Stimulated activated CD4-positive, alpha-beta T cell treated with anti-CD3 and anti-CD28 coated beads, Interleukin-4, amount 100 ng/mL, for 24 hours (primary cell): ENCODE measurements at regions not wholly inside any gene's neighbourhood (a gene's known extent, or its start where the extent isn't known, plus 50 kb on each side); places are given as distances from the start of the nearest gene placed in this dataset.
A peak's percentile ranks its signal among the peaks of the same experiment; 100 is the strongest.
"Not testable (repeated sequence)": the region's sequence is repeated elsewhere in the genome, so short reads cannot be mapped to it uniquely, and the experiment has no call there.

Source experiments
- DNase-seq: peaks from one replicate; pipeline ENCODE4 v3.0.0-alpha.2; 2020

- no peak for DNase-seq
These were observed 64.8 kb upstream of the TBC1D3K start for GRCh38 chr17:37859451-37859850.

- DNase-seq = not testable (repeated sequence)
These were observed 65.8 kb upstream of the TBC1D3K start for GRCh38 chr17:37858391-37858790.

- no peak for DNase-seq
These were observed 68.0 kb upstream of the TBC1D3K start for GRCh38 chr17:37856245-37856644.

- no peak for DNase-seq
These were observed 74.6 kb upstream of the TBC1D3K start for GRCh38 chr17:37849617-37849972.

GRCh38 chr17:37848690-37849616 lies 75.3 kb upstream of the TBC1D3K start:
- no peak for DNase-seq

GRCh38 chr17:37847811-37848331 lies 76.3 kb upstream of the TBC1D3K start:
- no peak for DNase-seq

- no peak for DNase-seq
These were observed 77.1 kb upstream of the TBC1D3K start for GRCh38 chr17:37847102-37847501.

- DNase-seq = no peak
These were observed 79.3 kb upstream of the TBC1D3K start for GRCh38 chr17:37844977-37845293.

- peak; percentile 52 for DNase-seq
These were observed 79.8 kb upstream of the TBC1D3K start for GRCh38 chr17:37844158-37844976.

- no peak for DNase-seq
These were observed 81.8 kb upstream of the TBC1D3K start for GRCh38 chr17:37842401-37842800.

- no peak for DNase-seq
These were observed 83.0 kb upstream of the TBC1D3K start for GRCh38 chr17:37841232-37841631.

GRCh38 chr17:37840576-37840975 lies 83.6 kb upstream of the TBC1D3K start:
- DNase-seq = no peak

- DNase-seq = no peak
These were observed 84.8 kb upstream of the TBC1D3K start for GRCh38 chr17:37839196-37839978.

- no peak for DNase-seq
These were observed 85.9 kb upstream of the TBC1D3K start for GRCh38 chr17:37838276-37838675.

- no peak for DNase-seq
These were observed 87.6 kb upstream of the TBC1D3K start for GRCh38 chr17:37836593-37836992.

GRCh38 chr17:37834168-37834567 lies 89.3 kb upstream of the HNF1B start:
- DNase-seq = no peak

GRCh38 chr17:37833237-37833859 lies 88.5 kb upstream of the HNF1B start:
- DNase-seq = no peak

- DNase-seq = no peak
These were observed 87.1 kb upstream of the HNF1B start for GRCh38 chr17:37831986-37832385.

GRCh38 chr17:37831492-37831891 lies 86.6 kb upstream of the HNF1B start:
- DNase-seq = no peak

GRCh38 chr17:37830151-37830993 lies 85.5 kb upstream of the HNF1B start:
- no peak for DNase-seq

GRCh38 chr17:37829592-37830123 lies 84.8 kb upstream of the HNF1B start:
- DNase-seq = no peak
